HepG2 (cell line): ENCODE measurements at regions not wholly inside any gene's neighbourhood (a gene's known extent, or its start where the extent isn't known, plus 50 kb on each side); places are given as distances from the start of the nearest gene placed in this dataset.

Experiments used
- ATAC-seq: fragments of 200-7000 bp; cut with Tn5 transposase; 3 replicates; pipeline ENCODE4 v1.9.1; 2020; ENCODE audit warnings: mild to moderate bottlenecking, moderate library complexity
- BruUV-seq: library from RNA; stranded (reverse); fragments of 400-500 nt; replicated peaks from 2 replicates; lab custom pipeline; 2021; lab: Mats Ljungman, UMichigan
- CTCF ChIA-PET: fragments of 300-600 bp; formaldehyde crosslinking; extraction: SDS; loops from one replicate; lab custom pipeline; 2021; ENCODE audit warnings: low total read pairs, inconsistent platforms, low intra/inter-chr PET ratio; lab: Yijun Ruan, JAX
- POLR2A ChIA-PET: fragments of 350-600 bp; sonication (Branson Sonifier 250); formaldehyde crosslinking; loops from one replicate; lab custom pipeline; 2020; ENCODE audit warnings: antibody characterized with exemption, inconsistent platforms; lab: Yijun Ruan, JAX
- DNase-seq: peaks from one replicate; pipeline ENCODE4 v3.0.0-alpha.2; 2015; ENCODE audit warnings: low spot score
- FAIRE-seq: peaks from 3 replicates; lab custom pipeline; 2011; peaks lifted over from hg19 to GRCh38; lab: Jason Lieb, UNC
- H2AFZ ChIP-seq: one replicate; pipeline ENCODE4 v1.6.1; 2011; ENCODE audit warnings: low read length, inconsistent platforms
- H3K27ac ChIP-seq: fragments of 300-600 bp; 3 replicates; pipeline ENCODE4 v1.8.0; 2011; ENCODE audit warnings: mixed run types, mild to moderate bottlenecking, mixed read lengths, low read length, inconsistent platforms; ENCODE audit not compliant: insufficient read depth; ENCODE audit errors: extremely low read length
- H3K27me3 ChIP-seq, 2 experiments: fragments of 200-600 bp in 1 of 2; 2 replicates in 1 of 2; 3 replicates in 1 of 2; pipeline versions ENCODE4 v1.6.0 to v1.8.0; 2011; ENCODE audit warnings: low read length in 2 of 2, mild to moderate bottlenecking in 2 of 2, moderate library complexity in 2 of 2, inconsistent platforms in 1 of 2; ENCODE audit not compliant: insufficient read depth in 2 of 2, control insufficient read depth in 1 of 2
- H3K36me3 ChIP-seq, 2 experiments: fragments of 200-600 bp in 1 of 2; replicated peaks in 1 of 2; 2 replicates in 1 of 2; 3 replicates in 1 of 2; pipeline versions ENCODE4 v1.5.1 to v1.8.0; 2011; ENCODE audit warnings: low read length in 2 of 2, inconsistent platforms in 1 of 2; ENCODE audit not compliant: insufficient read depth in 2 of 2, control insufficient read depth in 1 of 2
- H3K4me1 ChIP-seq: 2 replicates; pipeline ENCODE4 v1.5.1; 2012; ENCODE audit warnings: low read length, inconsistent platforms; ENCODE audit not compliant: insufficient read depth
- H3K4me2 ChIP-seq: 2 replicates; pipeline ENCODE4 v1.6.0; 2011; ENCODE audit warnings: low read depth, low read length, inconsistent platforms
- H3K4me3 ChIP-seq, 3 experiments: fragments of 200-600 bp in 1 of 3; sonication (generic), shearing (Covaris generic) in 1 of 3; replicated peaks in 1 of 3; 2 replicates each; pipeline ENCODE4 v1.5.1; 2011 to 2016; ENCODE audit warnings: low read length in 3 of 3, inconsistent platforms in 2 of 3, low read depth in 2 of 3, mild to moderate bottlenecking in 2 of 3, control low read depth in 1 of 3, mixed read lengths in 1 of 3; ENCODE audit not compliant: insufficient read depth in 1 of 3
- H3K79me2 ChIP-seq: one replicate; pipeline ENCODE4 v1.6.1; 2011; ENCODE audit warnings: low read length, inconsistent platforms; ENCODE audit not compliant: insufficient read depth
- H3K9ac ChIP-seq: 2 replicates; pipeline ENCODE4 v1.6.0; 2011; ENCODE audit warnings: mild to moderate bottlenecking, low read depth, low read length, inconsistent platforms; ENCODE audit not compliant: insufficient read depth
- H3K9me3 ChIP-seq: 2 replicates; pipeline ENCODE4 v1.5.1; 2012; ENCODE audit warnings: mild to moderate bottlenecking, low read length
- H4K20me1 ChIP-seq: 2 replicates; pipeline ENCODE4 v1.6.0; 2011; ENCODE audit warnings: inconsistent platforms, mild to moderate bottlenecking, low read length, moderate library complexity; ENCODE audit not compliant: insufficient read depth
- AKAP8 ChIP-seq: sonication (generic); formaldehyde crosslinking; IDR thresholded peaks from 2 replicates; pipeline ENCODE4 v1.5.1; 2020; ENCODE audit warnings: mild to moderate bottlenecking, missing genetic modification reagents
- ATF6 ChIP-seq: sonication (generic); formaldehyde crosslinking; conservative IDR thresholded peaks from 2 replicates; pipeline ENCODE4 v1.4.0; 2020; ENCODE audit warnings: missing genetic modification reagents
- BORCS8-MEF2B ChIP-seq: sonication (generic); formaldehyde crosslinking; IDR thresholded peaks from 2 replicates; pipeline ENCODE4 v1.8.0; 2022; ENCODE audit warnings: mild to moderate bottlenecking, missing genetic modification reagents
- ELF1 ChIP-seq: sonication (generic); formaldehyde crosslinking; IDR thresholded peaks from 2 replicates; pipeline ENCODE4 v1.4.0; 2020; ENCODE audit warnings: missing genetic modification reagents
- FOXO4 ChIP-seq: sonication (generic); formaldehyde crosslinking; conservative IDR thresholded peaks from 2 replicates; pipeline ENCODE4 v1.8.1; 2023; ENCODE audit warnings: missing genetic modification reagents
- FOXP4 ChIP-seq: sonication (generic); formaldehyde crosslinking; IDR thresholded peaks from 2 replicates; pipeline ENCODE4 v1.4.0; 2020; ENCODE audit warnings: missing genetic modification reagents
- KDM5A ChIP-seq: fragments of 200-600 bp; sonication (generic); IDR thresholded peaks from 2 replicates; pipeline ENCODE4 v1.7.0; 2018; ENCODE audit warnings: antibody characterized with exemption, mild to moderate bottlenecking, low read length, borderline replicate concordance
- MBD4 ChIP-seq: IDR thresholded peaks from 2 replicates; pipeline ENCODE4 v1.6.1; 2012; ENCODE audit warnings: low read length, inconsistent platforms, borderline replicate concordance
- MED8 ChIP-seq: sonication (generic); formaldehyde crosslinking; IDR thresholded peaks from 2 replicates; pipeline ENCODE4 v1.8.1; 2023; ENCODE audit warnings: mild to moderate bottlenecking, missing genetic modification reagents; ENCODE audit not compliant: insufficient replicate concordance
- MNT ChIP-seq: fragments of 450-650 bp; IDR thresholded peaks from 2 replicates; pipeline ENCODE4 v1.6.1; 2016
- PHF8 ChIP-seq: sonication (generic); formaldehyde crosslinking; IDR thresholded peaks from 2 replicates; pipeline ENCODE4 v1.5.0; 2020; ENCODE audit warnings: missing genetic modification reagents
- SNAPC2 ChIP-seq: sonication (generic); formaldehyde crosslinking; IDR thresholded peaks from 2 replicates; pipeline ENCODE4 v1.8.1; 2022; ENCODE audit warnings: mild to moderate bottlenecking, missing genetic modification reagents
- ZFP62 ChIP-seq: sonication (generic); formaldehyde crosslinking; IDR thresholded peaks from 2 replicates; pipeline ENCODE4 v1.4.0; 2020; ENCODE audit warnings: missing genetic modification reagents
- ZNF260 ChIP-seq: sonication (generic); formaldehyde crosslinking; IDR thresholded peaks from 2 replicates; pipeline ENCODE4 v1.4.0; 2020; ENCODE audit warnings: missing genetic modification reagents, low read depth, mild to moderate bottlenecking, borderline replicate concordance
- ZNF276 ChIP-seq: sonication (generic); formaldehyde crosslinking; IDR thresholded peaks from 2 replicates; pipeline ENCODE4 v1.4.0; 2020; ENCODE audit warnings: mild to moderate bottlenecking, low read depth, missing genetic modification reagents
- ZNF556 ChIP-seq: sonication (generic); formaldehyde crosslinking; IDR thresholded peaks from 2 replicates; pipeline ENCODE4 v1.4.0; 2020; ENCODE audit warnings: mild to moderate bottlenecking, missing genetic modification reagents, borderline replicate concordance
- WGBS: methylation state at CpG from one replicate; pipeline ENCODE4 v1.1.6; 2017; ENCODE audit warnings: low lambda C conversion rate; 5-methylcytosine and 5-hydroxymethylcytosine counted together
- in situ Hi-C: cut with HindIII; loops from 2 replicates; pipeline ENCODE4 v1.10.0; 2017; ENCODE audit warnings: low pct_unique_long_range_greater_than_20kb; ENCODE audit not compliant: extremely low pct_ligation_motif_present
- intact Hi-C: fragments of 100-400 bp; cut with micrococcal nuclease; formaldehyde crosslinking; loops from one replicate; pipeline ENCODE4 v1.10.0; 2022; ENCODE audit not compliant: unreplicated experiment

GRCh38 chr6:159481897-159482296, 211.1 kb downstream of the SOD2 start (continued):
- TF ChIP-seq ZNF276 (CRISPR knock-in tag): no peak
- TF ChIP-seq MED8 (CRISPR knock-in tag): no peak
- no peak for TF ChIP-seq ZNF260

GRCh38 chr6:159480471-159480870, 212.6 kb downstream of the SOD2 start:
- H3K27ac ChIP-seq: no peak overlapping the region
- no peaks in the 10 kb centered on the region for H3K79me2 ChIP-seq
- FAIRE-seq (no peak), ATAC-seq (no peak), DNase-seq (no peak)
- no peaks in the 10 kb centered on the region for H3K9me3 ChIP-seq
- CTCF ChIA-PET: no interaction called here
- BruUV-seq: no TSS peak
- H3K36me3 ChIP-seq: no peaks in the 10 kb centered on the region
- 14% methylated on average over 8 of the region's 8 CpGs for WGBS
- intact Hi-C loops: no loop called here
- H3K4me2 ChIP-seq: no peak overlapping the region
- POLR2A ChIA-PET: no interaction called here
- no peak overlapping the region for H2AFZ ChIP-seq
- no peak overlapping the region for H3K9ac ChIP-seq
- H3K27me3 ChIP-seq: peaks cover 0 to 14% of the 10 kb centered on the region in 2 experiments; a peak in 1 of 5 replicates
- no peak overlapping the region for H3K4me3 ChIP-seq
- in situ Hi-C loops: no loop called here
- H4K20me1 ChIP-seq: no peaks in the 10 kb centered on the region
- H3K4me1 ChIP-seq: no peaks in the 10 kb centered on the region
- TF ChIP-seq AKAP8 (CRISPR knock-in tag): no peak
- no peak for TF ChIP-seq ZNF556 (CRISPR knock-in tag)
- no peak for TF ChIP-seq BORCS8-MEF2B (CRISPR knock-in tag)
- no peak for TF ChIP-seq PHF8 (CRISPR knock-in tag)
- TF ChIP-seq ELF1: no peak
- TF ChIP-seq SNAPC2: no peak
- TF ChIP-seq MBD4: no peak
- TF ChIP-seq FOXO4 (CRISPR knock-in tag): no peak
- TF ChIP-seq FOXP4: no peak
- TF ChIP-seq MNT: no peak
- no peak for TF ChIP-seq KDM5A
- no peak for TF ChIP-seq ATF6 (CRISPR knock-in tag)
- no peak for TF ChIP-seq ZFP62 (CRISPR knock-in tag)
